ENCODE measurements at regions not wholly inside any gene's neighbourhood (a gene's known extent, or its start where the extent isn't known, plus 50 kb on each side); places are given as distances from the start of the nearest gene placed in this dataset.

DNA sequence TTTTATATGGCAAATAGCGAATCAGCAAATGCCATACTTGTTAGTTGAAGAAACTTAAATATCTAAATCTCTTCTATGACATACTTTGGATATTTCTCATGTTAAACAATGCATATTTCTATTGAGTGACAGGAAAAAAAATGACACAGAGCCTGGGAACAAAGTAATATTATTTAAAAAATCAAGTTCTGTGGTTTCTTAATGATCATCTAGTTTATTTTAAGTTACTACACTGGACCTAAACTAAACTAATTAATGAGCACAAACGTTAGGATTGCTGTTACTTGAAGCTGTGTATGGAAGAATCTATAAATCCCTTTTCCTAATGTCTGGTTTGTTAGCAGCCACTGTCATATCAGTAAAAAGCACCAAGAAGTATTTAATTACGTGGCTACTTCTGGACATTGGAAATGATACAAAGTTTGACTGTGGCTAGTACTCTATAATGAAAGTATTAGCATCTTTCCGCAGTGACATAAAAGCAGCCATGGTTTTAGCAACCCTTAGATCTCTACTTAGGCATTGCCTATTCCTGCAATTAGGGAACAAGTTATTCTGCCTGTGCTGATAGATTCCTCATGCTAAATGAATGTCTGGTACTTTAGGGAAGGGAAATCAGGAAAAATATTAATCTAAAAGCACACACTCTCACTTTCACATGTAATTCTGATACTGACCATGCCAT lies 981.7 kb upstream of the B3GALT2 start:
- TF ChIP-seq CTCF (IDR thresholded peaks at IDR 0.05; ENCODE audit: borderline replicate concordance, extremely low read depth, low read length, poor library complexity, severe bottlenecking) = no peak
- no peak for TF ChIP-seq EZH2 (IDR thresholded peaks at IDR 0.05; ENCODE audit: borderline replicate concordance, low read depth, low read length, severe bottlenecking)
